DMS53 treated with DMSO at 0.1 percent for 48 hours (cell line): ENCODE measurements at regions not wholly inside any gene's neighbourhood (a gene's known extent, or its start where the extent isn't known, plus 50 kb on each side); places are given as distances from the start of the nearest gene placed in this dataset.
A peak's percentile ranks its signal among the peaks of the same experiment; 100 is the strongest.

ENCODE experiments used
- DNase-seq: peaks from one replicate; lab custom pipeline; 2025; ENCODE audit not compliant: unreplicated experiment; lab: John Stamatoyannopoulos, UW

GRCh38 chr9:89744730-89745129, 139.9 kb downstream of the GADD45G start:
- no peak for DNase-seq

GRCh38 chr9:89745601-89746376, 141.0 kb downstream of the GADD45G start:
- DNase-seq, result no peak

- DNase-seq, result no peak
Measured at GRCh38 chr9:89746385-89747116, 141.7 kb downstream of the GADD45G start.

- no peak for DNase-seq
Measured at GRCh38 chr9:89747596-89747995, 142.8 kb downstream of the GADD45G start.

- DNase-seq, result no peak
Measured at GRCh38 chr9:89748021-89748670, 143.3 kb downstream of the GADD45G start.

GRCh38 chr9:89748831-89749499, 144.2 kb downstream of the GADD45G start:
- DNase-seq, result no peak

GRCh38 chr9:89749500-89750116, 144.8 kb downstream of the GADD45G start:
- no peak for DNase-seq

- no peak for DNase-seq
Measured at GRCh38 chr9:89750117-89750791, 145.4 kb downstream of the GADD45G start.

- no peak for DNase-seq
Measured at GRCh38 chr9:89751079-89751825, 146.4 kb downstream of the GADD45G start.

GRCh38 chr9:89752154-89752553, 147.3 kb downstream of the GADD45G start:
- no peak for DNase-seq

GRCh38 chr9:89753472-89754055, 148.8 kb downstream of the GADD45G start:
- no peak for DNase-seq

GRCh38 chr9:89754193-89754592, 149.4 kb downstream of the GADD45G start:
- no peak for DNase-seq

- no peak for DNase-seq
Measured at GRCh38 chr9:89755821-89756220, 151.0 kb downstream of the GADD45G start.

- no peak for DNase-seq
Measured at GRCh38 chr9:89756891-89757537, 152.2 kb downstream of the GADD45G start.

- no peak for DNase-seq
Measured at GRCh38 chr9:89757776-89758528, 153.1 kb downstream of the GADD45G start.

- peak; percentile 4 for DNase-seq
Measured at GRCh38 chr9:89759572-89759971, 154.8 kb downstream of the GADD45G start.

GRCh38 chr9:89760123-89760522, 155.3 kb downstream of the GADD45G start:
- DNase-seq, result no peak

GRCh38 chr9:89764217-89764616, 159.4 kb downstream of the GADD45G start:
- DNase-seq, result no peak
